ENCODE measurements at regions not wholly inside any gene's neighbourhood (a gene's known extent, or its start where the extent isn't known, plus 50 kb on each side); places are given as distances from the start of the nearest gene placed in this dataset.
"Not testable (repeated sequence)": the region's sequence is repeated elsewhere in the genome, so short reads cannot be mapped to it uniquely, and the experiment has no call there.

GRCh38 chr2:242159921-242160320 is 290.4 kb downstream of the RTP5 start:
- DNase-seq = not testable (repeated sequence)

GRCh38 chr2:242165115-242165514 is 295.6 kb downstream of the RTP5 start:
- DNase-seq = not testable (repeated sequence)

- DNase-seq = not testable (repeated sequence)
These were observed 301.8 kb downstream of the RTP5 start for GRCh38 chr2:242171290-242171689.
